ENCODE measurements at regions not wholly inside any gene's neighbourhood (a gene's known extent, or its start where the extent isn't known, plus 50 kb on each side); places are given as distances from the start of the nearest gene placed in this dataset.

GRCh38 chr22:26779929-26780328 lies 122.5 kb downstream of the MIAT start:
- TF ChIP-seq BACH2 (CRISPR knock-in tag; IDR thresholded peaks at IDR 0.05; ENCODE audit: borderline replicate concordance) (no peak), ZNF70 (CRISPR knock-in tag; IDR thresholded peaks at IDR 0.05) (no peak), ARNTL (CRISPR knock-in tag; IDR thresholded peaks at IDR 0.05; ENCODE audit: borderline replicate concordance, low read depth) (no peak), OSR1 (CRISPR knock-in tag; IDR thresholded peaks at IDR 0.05) (no peak)
- TF ChIP-seq, protein P1, sequence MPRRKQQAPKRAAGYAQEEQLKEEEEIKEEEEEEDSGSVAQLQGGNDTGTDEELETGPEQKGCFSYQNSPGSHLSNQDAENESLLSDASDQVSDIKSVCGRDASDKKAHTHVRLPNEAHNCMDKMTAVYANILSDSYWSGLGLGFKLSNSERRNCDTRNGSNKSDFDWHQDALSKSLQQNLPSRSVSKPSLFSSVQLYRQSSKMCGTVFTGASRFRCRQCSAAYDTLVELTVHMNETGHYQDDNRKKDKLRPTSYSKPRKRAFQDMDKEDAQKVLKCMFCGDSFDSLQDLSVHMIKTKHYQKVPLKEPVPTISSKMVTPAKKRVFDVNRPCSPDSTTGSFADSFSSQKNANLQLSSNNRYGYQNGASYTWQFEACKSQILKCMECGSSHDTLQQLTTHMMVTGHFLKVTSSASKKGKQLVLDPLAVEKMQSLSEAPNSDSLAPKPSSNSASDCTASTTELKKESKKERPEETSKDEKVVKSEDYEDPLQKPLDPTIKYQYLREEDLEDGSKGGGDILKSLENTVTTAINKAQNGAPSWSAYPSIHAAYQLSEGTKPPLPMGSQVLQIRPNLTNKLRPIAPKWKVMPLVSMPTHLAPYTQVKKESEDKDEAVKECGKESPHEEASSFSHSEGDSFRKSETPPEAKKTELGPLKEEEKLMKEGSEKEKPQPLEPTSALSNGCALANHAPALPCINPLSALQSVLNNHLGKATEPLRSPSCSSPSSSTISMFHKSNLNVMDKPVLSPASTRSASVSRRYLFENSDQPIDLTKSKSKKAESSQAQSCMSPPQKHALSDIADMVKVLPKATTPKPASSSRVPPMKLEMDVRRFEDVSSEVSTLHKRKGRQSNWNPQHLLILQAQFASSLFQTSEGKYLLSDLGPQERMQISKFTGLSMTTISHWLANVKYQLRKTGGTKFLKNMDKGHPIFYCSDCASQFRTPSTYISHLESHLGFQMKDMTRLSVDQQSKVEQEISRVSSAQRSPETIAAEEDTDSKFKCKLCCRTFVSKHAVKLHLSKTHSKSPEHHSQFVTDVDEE (CRISPR knock-in tag; IDR thresholded peaks at IDR 0.05): no peak
- ATAC-seq: no peak

DNA sequence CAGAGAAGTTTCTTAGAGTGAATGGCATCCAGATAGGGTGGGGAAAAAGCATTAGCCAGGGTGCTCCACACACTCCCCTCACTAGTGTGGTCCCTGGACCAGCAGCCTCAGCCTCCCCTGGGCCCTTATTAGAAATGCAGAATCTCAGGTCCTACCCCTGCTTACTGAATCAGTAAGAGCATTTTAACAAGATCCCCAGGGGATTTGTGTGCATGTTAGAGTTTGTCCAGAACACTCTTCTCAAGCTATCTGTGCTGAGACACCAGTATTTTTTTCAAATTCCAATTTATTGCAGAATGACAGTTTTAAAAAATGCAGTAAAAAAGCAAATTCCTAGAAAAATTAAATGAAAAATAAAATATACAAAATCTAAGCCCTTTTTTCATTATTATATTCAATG lies 123.1 kb downstream of the MIAT start:
- TF ChIP-seq PPARA (CRISPR knock-in tag; IDR thresholded peaks at IDR 0.05; ENCODE audit: borderline replicate concordance): no peak
- no peak for TF ChIP-seq ESRRG (CRISPR knock-in tag; IDR thresholded peaks at IDR 0.05)
- TF ChIP-seq ZFP30 (CRISPR knock-in tag; IDR thresholded peaks at IDR 0.05): no peak
- TF ChIP-seq PATZ1 (CRISPR knock-in tag; IDR thresholded peaks at IDR 0.05; ENCODE audit: borderline replicate concordance): no peak
- TF ChIP-seq, protein P1 (CRISPR knock-in tag; IDR thresholded peaks at IDR 0.05): no peak
- no peak for ATAC-seq

- TF ChIP-seq, protein P1 (CRISPR knock-in tag; IDR thresholded peaks at IDR 0.05): no peak
- no peak for TF ChIP-seq SNAI2 (CRISPR knock-in tag; IDR thresholded peaks at IDR 0.05)
- no peak for TF ChIP-seq TOX (CRISPR knock-in tag; IDR thresholded peaks at IDR 0.05; ENCODE audit: borderline replicate concordance)
- TF ChIP-seq, protein P2, sequence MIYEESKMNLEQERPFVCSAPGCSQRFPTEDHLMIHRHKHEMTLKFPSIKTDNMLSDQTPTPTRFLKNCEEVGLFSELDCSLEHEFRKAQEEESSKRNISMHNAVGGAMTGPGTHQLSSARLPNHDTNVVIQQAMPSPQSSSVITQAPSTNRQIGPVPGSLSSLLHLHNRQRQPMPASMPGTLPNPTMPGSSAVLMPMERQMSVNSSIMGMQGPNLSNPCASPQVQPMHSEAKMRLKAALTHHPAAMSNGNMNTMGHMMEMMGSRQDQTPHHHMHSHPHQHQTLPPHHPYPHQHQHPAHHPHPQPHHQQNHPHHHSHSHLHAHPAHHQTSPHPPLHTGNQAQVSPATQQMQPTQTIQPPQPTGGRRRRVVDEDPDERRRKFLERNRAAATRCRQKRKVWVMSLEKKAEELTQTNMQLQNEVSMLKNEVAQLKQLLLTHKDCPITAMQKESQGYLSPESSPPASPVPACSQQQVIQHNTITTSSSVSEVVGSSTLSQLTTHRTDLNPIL (CRISPR knock-in tag; IDR thresholded peaks at IDR 0.05; ENCODE audit: low read depth): no peak
- TF ChIP-seq PPARA (CRISPR knock-in tag; IDR thresholded peaks at IDR 0.05; ENCODE audit: borderline replicate concordance): no peak
- TF ChIP-seq ZNF8 (CRISPR knock-in tag; IDR thresholded peaks at IDR 0.05): no peak
- TF ChIP-seq CSDC2 (CRISPR knock-in tag; IDR thresholded peaks at IDR 0.05): no peak
- TF ChIP-seq ZFP3 (CRISPR knock-in tag; IDR thresholded peaks at IDR 0.05): no peak
- no peak for TF ChIP-seq POU6F1 (CRISPR knock-in tag; IDR thresholded peaks at IDR 0.05; ENCODE audit: borderline replicate concordance, low read depth)
- TF ChIP-seq TCF4 (CRISPR knock-in tag; IDR thresholded peaks at IDR 0.05; ENCODE audit: borderline replicate concordance): no peak
- TF ChIP-seq ESRRG (CRISPR knock-in tag; IDR thresholded peaks at IDR 0.05): no peak
- no peak for TF ChIP-seq BACH2 (CRISPR knock-in tag; IDR thresholded peaks at IDR 0.05; ENCODE audit: borderline replicate concordance)
- no peak for TF ChIP-seq GLIS3 (CRISPR knock-in tag; IDR thresholded peaks at IDR 0.05)
- ATAC-seq: no peak
Measured at GRCh38 chr22:26781062-26781461, 123.7 kb downstream of the MIAT start.
